Panc1 (cell line): ENCODE measurements at regions not wholly inside any gene's neighbourhood (a gene's known extent, or its start where the extent isn't known, plus 50 kb on each side); places are given as distances from the start of the nearest gene placed in this dataset.

Source experiments
- ATAC-seq: fragments of 200-7000 bp; cut with Tn5 transposase; 2 replicates; pipeline ENCODE4 v1.9.1; 2020; ENCODE audit warnings: mild to moderate bottlenecking, moderate library complexity
- BruUV-seq: library from RNA; stranded (reverse); fragments of 400-500 nt; replicated peaks from 2 replicates; lab custom pipeline; 2021; lab: Mats Ljungman, UMichigan
- CTCF ChIA-PET: fragments of 300-600 bp; sonication (Branson Sonifier 250); formaldehyde crosslinking; loops from one replicate; lab custom pipeline; 2022; ENCODE audit warnings: antibody characterized with exemption; lab: Charles Lee
- POLR2A ChIA-PET: fragments of 300-600 bp; sonication (Branson Sonifier 250); formaldehyde crosslinking; loops from one replicate; lab custom pipeline; 2022; ENCODE audit warnings: antibody characterized with exemption; lab: Charles Lee
- DNase-seq: peaks from one replicate; pipeline ENCODE4 v3.0.0-alpha.2; 2010; ENCODE audit warnings: low read depth, low spot score
- H3K27ac ChIP-seq: 2 replicates; pipeline ENCODE4 v1.5.1; 2011; ENCODE audit warnings: mild to moderate bottlenecking, low read length, inconsistent platforms
- H3K27me3 ChIP-seq: fragments of 200-500 bp; sonication (Bioruptor generic); 2 replicates; pipeline ENCODE4 v1.6.0; 2014; ENCODE audit warnings: low read length, inconsistent platforms; ENCODE audit not compliant: control insufficient read depth, insufficient read depth
- H3K36me3 ChIP-seq: fragments of 200-500 bp; sonication (Bioruptor generic); 2 replicates; pipeline ENCODE4 v1.5.1; 2014; ENCODE audit warnings: inconsistent platforms, mild to moderate bottlenecking, low read length, moderate library complexity; ENCODE audit not compliant: control insufficient read depth, insufficient read depth
- H3K4me1 ChIP-seq: 2 replicates; pipeline ENCODE4 v1.5.1; 2011; ENCODE audit warnings: inconsistent platforms, mild to moderate bottlenecking, low read length, moderate library complexity; ENCODE audit not compliant: control insufficient read depth, insufficient read depth
- H3K4me3 ChIP-seq, 2 experiments: 2 replicates each; pipeline ENCODE4 v1.5.1; 2011 to 2012; ENCODE audit warnings: low read depth in 2 of 2, low read length in 2 of 2, mild to moderate bottlenecking in 2 of 2, inconsistent platforms in 1 of 2, moderate library complexity in 1 of 2
- H3K9me3 ChIP-seq: fragments of 200-500 bp; sonication (Bioruptor generic); 2 replicates; pipeline ENCODE4 v1.5.1; 2014; ENCODE audit warnings: low read depth, mild to moderate bottlenecking, inconsistent platforms, low read length, moderate library complexity; ENCODE audit not compliant: control insufficient read depth, insufficient read depth
- POLR2AphosphoS5 ChIP-seq: IDR thresholded peaks from 2 replicates; pipeline ENCODE4 v1.6.1; 2012; ENCODE audit warnings: mild to moderate bottlenecking, low read depth, low read length, moderate library complexity
- SIN3A ChIP-seq: IDR thresholded peaks from 2 replicates; pipeline ENCODE4 v1.6.1; 2012; ENCODE audit warnings: low read depth, mild to moderate bottlenecking, low read length, moderate library complexity, borderline replicate concordance; ENCODE audit not compliant: insufficient read depth
- TCF7L2 ChIP-seq: IDR thresholded peaks from 2 replicates; pipeline ENCODE4 v1.6.1; 2011; ENCODE audit warnings: mild to moderate bottlenecking, low read depth, low read length, inconsistent platforms
- in situ Hi-C: cut with HindIII; loops from 2 replicates; pipeline ENCODE4 v1.10.0; 2016; ENCODE audit warnings: low sequenced_read_pairs, low pct_unique_long_range_greater_than_20kb
- intact Hi-C: fragments of 100-400 bp; cut with micrococcal nuclease; formaldehyde crosslinking; loops from one replicate; pipeline ENCODE4 v1.10.0; 2022; ENCODE audit not compliant: unreplicated experiment
- TF ChIP-seq, protein P1 (sequence below): fragments of 450-650 bp; IDR thresholded peaks from 2 replicates; pipeline ENCODE4 v1.5.1; 2017; ENCODE audit warnings: mild to moderate bottlenecking
- TF ChIP-seq, protein P2 (sequence below), 2 experiments: IDR thresholded peaks; 2 replicates each; pipeline ENCODE4 v1.6.1; 2011 to 2012; ENCODE audit warnings: low read depth in 2 of 2, control low read depth in 1 of 2, low read length in 1 of 2, mild to moderate bottlenecking in 1 of 2, moderate library complexity in 1 of 2; ENCODE audit not compliant: insufficient read depth in 1 of 2

DNA sequence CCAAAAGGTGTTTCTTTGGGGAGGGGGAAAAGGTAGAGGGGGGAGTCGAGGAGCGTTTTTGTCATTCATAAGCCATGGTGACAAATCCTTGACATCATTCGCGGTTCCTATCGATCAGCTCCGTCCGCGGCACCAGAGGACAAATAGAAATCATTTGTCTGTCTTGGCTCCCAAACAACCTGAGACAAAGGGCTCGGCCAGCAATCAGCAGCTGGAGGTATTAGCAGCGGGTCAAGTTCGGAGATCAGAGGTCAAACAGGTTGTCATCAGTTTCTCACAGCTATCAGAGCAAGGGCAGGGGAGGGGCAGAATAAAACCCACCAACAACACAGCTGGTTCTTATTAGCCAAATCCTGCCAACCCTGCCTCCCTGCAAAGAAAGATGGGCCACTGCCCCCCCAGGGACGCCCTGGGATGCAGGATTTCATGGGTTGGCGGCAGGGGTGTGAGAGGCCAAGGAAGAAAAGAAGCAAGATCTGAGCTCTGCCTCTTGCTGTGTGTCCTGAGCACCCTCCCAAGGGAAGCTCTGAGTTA, 145.3 kb upstream of the LHX1 start:
- POLR2A ChIA-PET = interaction anchor here (0.7 kb wide), 1 partner anchor 368 kb away, joined by 5 read pairs; no protein-coding TSS in a partner anchor

DNA sequence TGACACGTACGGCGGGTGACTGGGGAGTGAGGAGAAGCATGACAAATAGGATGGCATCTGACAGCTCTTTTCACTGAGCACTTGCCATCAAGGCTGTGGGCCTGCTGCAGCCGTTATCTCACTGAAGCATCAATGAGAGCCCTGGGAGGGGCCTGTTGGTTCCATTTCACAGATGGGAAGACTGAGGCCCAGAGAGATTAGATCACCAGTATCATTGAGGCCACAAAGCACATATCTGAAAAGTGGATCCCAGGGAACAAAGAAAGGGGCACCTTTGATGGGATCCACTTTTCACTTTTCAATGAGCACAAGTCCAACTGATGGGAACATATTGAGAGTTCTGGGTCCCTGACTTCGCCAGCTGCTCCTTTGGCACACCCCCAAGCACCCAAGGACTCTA, 144.4 kb upstream of the LHX1 start:
- intact Hi-C loops (no loop called here), in situ Hi-C loops (no loop called here)
- Histone ChIP-seq H3K4me1 (no peaks in the 10 kb centered on the region), H3K36me3 (no peaks in the 10 kb centered on the region), H3K27ac (no peak overlapping the region), H3K4me3 (no peak overlapping the region), H3K27me3 (no peaks in the 10 kb centered on the region), H3K9me3 (no peaks in the 10 kb centered on the region)
- ATAC-seq (no peak), DNase-seq (no peak)
- ChIA-PET CTCF (no interaction called here), POLR2A (no interaction called here)
- TF ChIP-seq, protein P1, sequence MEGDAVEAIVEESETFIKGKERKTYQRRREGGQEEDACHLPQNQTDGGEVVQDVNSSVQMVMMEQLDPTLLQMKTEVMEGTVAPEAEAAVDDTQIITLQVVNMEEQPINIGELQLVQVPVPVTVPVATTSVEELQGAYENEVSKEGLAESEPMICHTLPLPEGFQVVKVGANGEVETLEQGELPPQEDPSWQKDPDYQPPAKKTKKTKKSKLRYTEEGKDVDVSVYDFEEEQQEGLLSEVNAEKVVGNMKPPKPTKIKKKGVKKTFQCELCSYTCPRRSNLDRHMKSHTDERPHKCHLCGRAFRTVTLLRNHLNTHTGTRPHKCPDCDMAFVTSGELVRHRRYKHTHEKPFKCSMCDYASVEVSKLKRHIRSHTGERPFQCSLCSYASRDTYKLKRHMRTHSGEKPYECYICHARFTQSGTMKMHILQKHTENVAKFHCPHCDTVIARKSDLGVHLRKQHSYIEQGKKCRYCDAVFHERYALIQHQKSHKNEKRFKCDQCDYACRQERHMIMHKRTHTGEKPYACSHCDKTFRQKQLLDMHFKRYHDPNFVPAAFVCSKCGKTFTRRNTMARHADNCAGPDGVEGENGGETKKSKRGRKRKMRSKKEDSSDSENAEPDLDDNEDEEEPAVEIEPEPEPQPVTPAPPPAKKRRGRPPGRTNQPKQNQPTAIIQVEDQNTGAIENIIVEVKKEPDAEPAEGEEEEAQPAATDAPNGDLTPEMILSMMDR = no peak
- TF ChIP-seq TCF7L2 (no peak), POLR2AphosphoS5 (no peak), SIN3A (no peak)
- TF ChIP-seq, protein P2, sequence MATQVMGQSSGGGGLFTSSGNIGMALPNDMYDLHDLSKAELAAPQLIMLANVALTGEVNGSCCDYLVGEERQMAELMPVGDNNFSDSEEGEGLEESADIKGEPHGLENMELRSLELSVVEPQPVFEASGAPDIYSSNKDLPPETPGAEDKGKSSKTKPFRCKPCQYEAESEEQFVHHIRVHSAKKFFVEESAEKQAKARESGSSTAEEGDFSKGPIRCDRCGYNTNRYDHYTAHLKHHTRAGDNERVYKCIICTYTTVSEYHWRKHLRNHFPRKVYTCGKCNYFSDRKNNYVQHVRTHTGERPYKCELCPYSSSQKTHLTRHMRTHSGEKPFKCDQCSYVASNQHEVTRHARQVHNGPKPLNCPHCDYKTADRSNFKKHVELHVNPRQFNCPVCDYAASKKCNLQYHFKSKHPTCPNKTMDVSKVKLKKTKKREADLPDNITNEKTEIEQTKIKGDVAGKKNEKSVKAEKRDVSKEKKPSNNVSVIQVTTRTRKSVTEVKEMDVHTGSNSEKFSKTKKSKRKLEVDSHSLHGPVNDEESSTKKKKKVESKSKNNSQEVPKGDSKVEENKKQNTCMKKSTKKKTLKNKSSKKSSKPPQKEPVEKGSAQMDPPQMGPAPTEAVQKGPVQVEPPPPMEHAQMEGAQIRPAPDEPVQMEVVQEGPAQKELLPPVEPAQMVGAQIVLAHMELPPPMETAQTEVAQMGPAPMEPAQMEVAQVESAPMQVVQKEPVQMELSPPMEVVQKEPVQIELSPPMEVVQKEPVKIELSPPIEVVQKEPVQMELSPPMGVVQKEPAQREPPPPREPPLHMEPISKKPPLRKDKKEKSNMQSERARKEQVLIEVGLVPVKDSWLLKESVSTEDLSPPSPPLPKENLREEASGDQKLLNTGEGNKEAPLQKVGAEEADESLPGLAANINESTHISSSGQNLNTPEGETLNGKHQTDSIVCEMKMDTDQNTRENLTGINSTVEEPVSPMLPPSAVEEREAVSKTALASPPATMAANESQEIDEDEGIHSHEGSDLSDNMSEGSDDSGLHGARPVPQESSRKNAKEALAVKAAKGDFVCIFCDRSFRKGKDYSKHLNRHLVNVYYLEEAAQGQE (IDR thresholded peaks at IDR 0.05; ENCODE audit: insufficient read depth in 1 of 2, low read depth in 2 of 2, low read length in 1 of 2) = no peak
- BruUV-seq = no TSS peak

More for the DNA sequence above, 145.3 kb upstream of the LHX1 start:
- CTCF ChIA-PET = no interaction called here
- Histone ChIP-seq H3K36me3 (no peaks in the 10 kb centered on the region), H3K4me3 (no peak overlapping the region), H3K27ac (no peak overlapping the region), H3K27me3 (no peaks in the 10 kb centered on the region), H3K9me3 (no peaks in the 10 kb centered on the region), H3K4me1 (no peaks in the 10 kb centered on the region)
- no TSS peak for BruUV-seq
- TF ChIP-seq, protein P1 = no peak
- no peak for TF ChIP-seq SIN3A
- no peak for TF ChIP-seq TCF7L2
- TF ChIP-seq, protein P2 (IDR thresholded peaks at IDR 0.05; ENCODE audit: insufficient read depth in 1 of 2, low read depth in 2 of 2, low read length in 1 of 2) = no peak
- no peak for TF ChIP-seq POLR2AphosphoS5
- intact Hi-C loops (no loop called here), in situ Hi-C loops (no loop called here)
- DNase-seq (no peak), ATAC-seq (no peak)
